SK-N-SH (cell line): ENCODE measurements at regions not wholly inside any gene's neighbourhood (a gene's known extent, or its start where the extent isn't known, plus 50 kb on each side); places are given as distances from the start of the nearest gene placed in this dataset.
A peak's percentile ranks its signal among the peaks of the same experiment; 100 is the strongest.

ENCODE experiments used
- CTCF ChIA-PET: fragments of 300-600, 350-600 bp; formaldehyde crosslinking; extraction: SDS; loops from one replicate; lab custom pipeline; 2021; lab: Yijun Ruan, JAX
- POLR2A ChIA-PET: fragments of 350-600 bp; sonication (Branson Sonifier 250); formaldehyde crosslinking; extraction: SDS; loops from one replicate; lab custom pipeline; 2020; ENCODE audit warnings: antibody characterized with exemption, inconsistent platforms; lab: Yijun Ruan, JAX
- DNase-seq: peaks from one replicate; pipeline ENCODE4 v3.0.0; 2012
- H2AFZ ChIP-seq: fragments of 200-600 bp; sonication (generic); 2 replicates; pipeline ENCODE4 v1.8.1; 2016; ENCODE audit warnings: antibody characterized with exemption, mild to moderate bottlenecking, low read depth
- H3F3A ChIP-seq: fragments of 200-600 bp; sonication (generic); replicated peaks from 2 replicates; pipeline ENCODE3; 2016; ENCODE audit warnings: antibody characterized with exemption, mild to moderate bottlenecking; ENCODE audit not compliant: insufficient read depth
- H3K27ac ChIP-seq, 2 experiments: fragments of 200-500 bp in 1 of 2; fragments of 200-600 bp in 1 of 2; sonication (Bioruptor generic) in 1 of 2; sonication (generic), shearing (Covaris generic) in 1 of 2; 2 replicates each; pipeline versions ENCODE4 v1.5.1 to v1.6.1; 2014 to 2016; ENCODE audit warnings: low read depth in 2 of 2, inconsistent platforms in 1 of 2, low read length in 1 of 2, mild to moderate bottlenecking in 1 of 2, mixed read lengths in 1 of 2
- H3K27me3 ChIP-seq: fragments of 200-600 bp; sonication (generic), shearing (Covaris generic); 2 replicates; pipeline ENCODE4 v1.6.1; 2016; ENCODE audit warnings: mixed run types; ENCODE audit not compliant: insufficient read depth
- H3K36me3 ChIP-seq, 2 experiments: fragments of 200-500 bp in 1 of 2; fragments of 200-600 bp in 1 of 2; sonication (Bioruptor generic) in 1 of 2; sonication (generic) in 1 of 2; replicated peaks in 1 of 2; 2 replicates each; pipeline versions ENCODE3 to v1.5.1; 2014 to 2016; ENCODE audit warnings: low read length in 1 of 2, mild to moderate bottlenecking in 1 of 2; ENCODE audit not compliant: insufficient read depth in 2 of 2, control insufficient read depth in 1 of 2
- H3K4me1 ChIP-seq, 2 experiments: fragments of 200-500 bp in 1 of 2; fragments of 200-600 bp in 1 of 2; sonication (Bioruptor generic) in 1 of 2; sonication (generic), shearing (Covaris generic) in 1 of 2; 2 replicates each; pipeline versions ENCODE4 v1.5.1 to v1.6.1; 2014 to 2016; ENCODE audit warnings: low read depth in 1 of 2, low read length in 1 of 2, mixed run types in 1 of 2; ENCODE audit not compliant: insufficient read depth in 2 of 2, control insufficient read depth in 1 of 2
- H3K4me2 ChIP-seq: fragments of 200-600 bp; sonication (generic), shearing (Covaris generic); 2 replicates; pipeline ENCODE4 v1.6.1; 2017; ENCODE audit warnings: mixed run types
- H3K4me3 ChIP-seq, 2 experiments: fragments of 200-500 bp in 1 of 2; fragments of 200-600 bp in 1 of 2; sonication (Bioruptor generic) in 1 of 2; sonication (generic), shearing (Covaris generic) in 1 of 2; 2 replicates each; pipeline versions ENCODE4 v1.5.1 to v1.8.1; 2014 to 2016; ENCODE audit warnings: low read depth in 2 of 2, inconsistent platforms in 1 of 2, low read length in 1 of 2, mild to moderate bottlenecking in 1 of 2, mixed read lengths in 1 of 2, moderate library complexity in 1 of 2
- H3K79me2 ChIP-seq: fragments of 200-600 bp; sonication (generic); 2 replicates; pipeline ENCODE4 v1.8.1; 2017; ENCODE audit warnings: mild to moderate bottlenecking; ENCODE audit not compliant: insufficient read depth
- H3K9ac ChIP-seq: fragments of 200-600 bp; sonication (generic); 2 replicates; pipeline ENCODE4 v1.6.1; 2017; ENCODE audit warnings: mixed run types
- H3K9me2 ChIP-seq: fragments of 200-600 bp; sonication (generic); 2 replicates; pipeline ENCODE4 v1.6.1; 2017; ENCODE audit warnings: mixed run types
- H3K9me3 ChIP-seq: fragments of 200-600 bp; sonication (generic); 2 replicates; pipeline ENCODE4 v1.6.1; 2017; ENCODE audit warnings: mixed run types, mild to moderate bottlenecking, moderate library complexity
- H4K20me1 ChIP-seq: fragments of 200-600 bp; sonication (generic); 2 replicates; pipeline ENCODE4 v1.6.1; 2017; ENCODE audit warnings: mild to moderate bottlenecking, mixed run types; ENCODE audit not compliant: insufficient read depth
- CHD2 ChIP-seq: fragments of 150-350 bp; IDR thresholded peaks from 2 replicates; pipeline ENCODE4 v1.6.1; 2018; ENCODE audit warnings: low read length; ENCODE audit not compliant: partially characterized antibody
- FOSL2 ChIP-seq: IDR thresholded peaks from 2 replicates; pipeline ENCODE4 v1.4.0; 2012; ENCODE audit warnings: low read depth, mild to moderate bottlenecking, moderate library complexity, borderline replicate concordance
- FOXJ3 ChIP-seq: sonication (generic); formaldehyde crosslinking; IDR thresholded peaks from 2 replicates; pipeline ENCODE4 v1.5.1; 2020; ENCODE audit warnings: mild to moderate bottlenecking, missing genetic modification reagents
- GABPA ChIP-seq: IDR thresholded peaks from 2 replicates; pipeline ENCODE4 v1.4.0; 2012; ENCODE audit warnings: low read depth, mild to moderate bottlenecking
- MEF2A ChIP-seq: IDR thresholded peaks from 2 replicates; pipeline ENCODE4 v1.4.0; 2012; ENCODE audit warnings: low read depth, borderline replicate concordance
- NFIC ChIP-seq: IDR thresholded peaks from 2 replicates; pipeline ENCODE4 v1.4.0; 2012; ENCODE audit warnings: borderline replicate concordance
- NRF1 ChIP-seq: IDR thresholded peaks from 2 replicates; pipeline ENCODE4 v1.6.1; 2012; ENCODE audit warnings: low read depth, mild to moderate bottlenecking, low read length
- RCOR1 ChIP-seq: fragments of 150-350 bp; IDR thresholded peaks from 2 replicates; pipeline ENCODE4 v1.6.1; 2017; ENCODE audit warnings: antibody characterized with exemption, low read length
- RXRA ChIP-seq: IDR thresholded peaks from 2 replicates; pipeline ENCODE4 v1.4.0; 2012; ENCODE audit warnings: low read depth, mild to moderate bottlenecking, borderline replicate concordance
- SIN3A ChIP-seq: IDR thresholded peaks from 2 replicates; pipeline ENCODE4 v1.6.1; 2012; ENCODE audit warnings: low read depth, mild to moderate bottlenecking, low read length, moderate library complexity, borderline replicate concordance
- SMC3 ChIP-seq: IDR thresholded peaks from 2 replicates; pipeline ENCODE4 v1.6.1; 2012; ENCODE audit warnings: low read depth, low read length, improper control_type of control experiment
- TAF1 ChIP-seq: IDR thresholded peaks from 2 replicates; pipeline ENCODE4 v1.6.1; 2012; ENCODE audit warnings: low read depth, mild to moderate bottlenecking, low read length, moderate library complexity, borderline replicate concordance
- TCF12 ChIP-seq: IDR thresholded peaks from 2 replicates; pipeline ENCODE4 v1.4.0; 2012
- YY1 ChIP-seq: IDR thresholded peaks from 2 replicates; pipeline ENCODE4 v1.4.0; 2012; ENCODE audit warnings: low read depth, mild to moderate bottlenecking
- WGBS: methylation state at CpG from one replicate; pipeline ENCODE4 v1.1.6; 2017; ENCODE audit warnings: low lambda C conversion rate; 5-methylcytosine and 5-hydroxymethylcytosine counted together
- TF ChIP-seq, protein P1 (sequence below): IDR thresholded peaks from 2 replicates; pipeline ENCODE4 v1.6.1; 2012; ENCODE audit warnings: mild to moderate bottlenecking, low read depth, low read length, moderate library complexity
- TF ChIP-seq, protein P2 (sequence below): IDR thresholded peaks from 2 replicates; pipeline ENCODE4 v1.4.0; 2012; ENCODE audit warnings: low read depth, borderline replicate concordance
- TF ChIP-seq, protein P3 (sequence below): IDR thresholded peaks from 2 replicates; pipeline ENCODE4 v1.4.0; 2012; ENCODE audit warnings: low read depth

DNA sequence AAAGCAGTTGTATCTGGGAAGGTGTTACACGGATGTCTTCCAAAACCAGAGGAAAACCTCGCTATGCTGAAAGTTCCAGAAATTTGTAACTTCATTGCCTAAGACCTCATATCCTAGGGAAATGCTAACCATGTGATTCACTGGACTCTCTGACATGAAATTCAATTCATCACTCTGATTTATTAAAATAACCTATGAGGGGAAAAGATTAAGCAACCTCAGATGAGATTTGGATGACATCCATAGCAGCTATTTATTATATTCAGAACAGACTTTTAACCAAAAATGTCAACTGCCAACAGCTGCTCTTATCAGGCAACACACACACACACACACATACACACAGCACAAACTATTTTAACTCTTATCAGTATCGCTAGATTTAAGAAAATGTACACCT is 1006.4 kb upstream of the CTNND2 start:
- H3K27ac ChIP-seq = no peak overlapping the region
- no peaks in the 10 kb centered on the region for H3K4me1 ChIP-seq
- H3K27me3 ChIP-seq = no peaks in the 10 kb centered on the region
- H3K9me2 ChIP-seq = no peaks in the 10 kb centered on the region
- no peaks in the 10 kb centered on the region for H4K20me1 ChIP-seq
- no peaks in the 10 kb centered on the region for H3K36me3 ChIP-seq
- POLR2A ChIA-PET = no interaction called here
- no peaks in the 10 kb centered on the region for H3K9me3 ChIP-seq
- H3K4me2 ChIP-seq = no peak overlapping the region
- H2AFZ ChIP-seq = peak overlapping the region; percentile 29; the same call in 1 of the 2 replicates
- CTCF ChIA-PET = no interaction called here
- TF ChIP-seq, protein P1, sequence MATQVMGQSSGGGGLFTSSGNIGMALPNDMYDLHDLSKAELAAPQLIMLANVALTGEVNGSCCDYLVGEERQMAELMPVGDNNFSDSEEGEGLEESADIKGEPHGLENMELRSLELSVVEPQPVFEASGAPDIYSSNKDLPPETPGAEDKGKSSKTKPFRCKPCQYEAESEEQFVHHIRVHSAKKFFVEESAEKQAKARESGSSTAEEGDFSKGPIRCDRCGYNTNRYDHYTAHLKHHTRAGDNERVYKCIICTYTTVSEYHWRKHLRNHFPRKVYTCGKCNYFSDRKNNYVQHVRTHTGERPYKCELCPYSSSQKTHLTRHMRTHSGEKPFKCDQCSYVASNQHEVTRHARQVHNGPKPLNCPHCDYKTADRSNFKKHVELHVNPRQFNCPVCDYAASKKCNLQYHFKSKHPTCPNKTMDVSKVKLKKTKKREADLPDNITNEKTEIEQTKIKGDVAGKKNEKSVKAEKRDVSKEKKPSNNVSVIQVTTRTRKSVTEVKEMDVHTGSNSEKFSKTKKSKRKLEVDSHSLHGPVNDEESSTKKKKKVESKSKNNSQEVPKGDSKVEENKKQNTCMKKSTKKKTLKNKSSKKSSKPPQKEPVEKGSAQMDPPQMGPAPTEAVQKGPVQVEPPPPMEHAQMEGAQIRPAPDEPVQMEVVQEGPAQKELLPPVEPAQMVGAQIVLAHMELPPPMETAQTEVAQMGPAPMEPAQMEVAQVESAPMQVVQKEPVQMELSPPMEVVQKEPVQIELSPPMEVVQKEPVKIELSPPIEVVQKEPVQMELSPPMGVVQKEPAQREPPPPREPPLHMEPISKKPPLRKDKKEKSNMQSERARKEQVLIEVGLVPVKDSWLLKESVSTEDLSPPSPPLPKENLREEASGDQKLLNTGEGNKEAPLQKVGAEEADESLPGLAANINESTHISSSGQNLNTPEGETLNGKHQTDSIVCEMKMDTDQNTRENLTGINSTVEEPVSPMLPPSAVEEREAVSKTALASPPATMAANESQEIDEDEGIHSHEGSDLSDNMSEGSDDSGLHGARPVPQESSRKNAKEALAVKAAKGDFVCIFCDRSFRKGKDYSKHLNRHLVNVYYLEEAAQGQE = no peak
- TF ChIP-seq GABPA (no peak), TCF12 (no peak), FOXJ3 (CRISPR knock-in tag) (no peak), NFIC (no peak), RXRA (no peak), SMC3 (no peak), MEF2A (no peak), RCOR1 (no peak), TAF1 (no peak), YY1 (no peak)
- TF ChIP-seq, protein P2, sequence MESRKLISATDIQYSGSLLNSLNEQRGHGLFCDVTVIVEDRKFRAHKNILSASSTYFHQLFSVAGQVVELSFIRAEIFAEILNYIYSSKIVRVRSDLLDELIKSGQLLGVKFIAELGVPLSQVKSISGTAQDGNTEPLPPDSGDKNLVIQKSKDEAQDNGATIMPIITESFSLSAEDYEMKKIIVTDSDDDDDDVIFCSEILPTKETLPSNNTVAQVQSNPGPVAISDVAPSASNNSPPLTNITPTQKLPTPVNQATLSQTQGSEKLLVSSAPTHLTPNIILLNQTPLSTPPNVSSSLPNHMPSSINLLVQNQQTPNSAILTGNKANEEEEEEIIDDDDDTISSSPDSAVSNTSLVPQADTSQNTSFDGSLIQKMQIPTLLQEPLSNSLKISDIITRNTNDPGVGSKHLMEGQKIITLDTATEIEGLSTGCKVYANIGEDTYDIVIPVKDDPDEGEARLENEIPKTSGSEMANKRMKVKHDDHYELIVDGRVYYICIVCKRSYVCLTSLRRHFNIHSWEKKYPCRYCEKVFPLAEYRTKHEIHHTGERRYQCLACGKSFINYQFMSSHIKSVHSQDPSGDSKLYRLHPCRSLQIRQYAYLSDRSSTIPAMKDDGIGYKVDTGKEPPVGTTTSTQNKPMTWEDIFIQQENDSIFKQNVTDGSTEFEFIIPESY = no peak
- 5% methylated on average over 3 of the region's 3 CpGs for WGBS
- H3K4me3 ChIP-seq = no peak overlapping the region
- H3F3A ChIP-seq = no peaks in the 10 kb centered on the region
- no peaks in the 10 kb centered on the region for H3K79me2 ChIP-seq
- no peak for DNase-seq
- no peak overlapping the region for H3K9ac ChIP-seq

DNA sequence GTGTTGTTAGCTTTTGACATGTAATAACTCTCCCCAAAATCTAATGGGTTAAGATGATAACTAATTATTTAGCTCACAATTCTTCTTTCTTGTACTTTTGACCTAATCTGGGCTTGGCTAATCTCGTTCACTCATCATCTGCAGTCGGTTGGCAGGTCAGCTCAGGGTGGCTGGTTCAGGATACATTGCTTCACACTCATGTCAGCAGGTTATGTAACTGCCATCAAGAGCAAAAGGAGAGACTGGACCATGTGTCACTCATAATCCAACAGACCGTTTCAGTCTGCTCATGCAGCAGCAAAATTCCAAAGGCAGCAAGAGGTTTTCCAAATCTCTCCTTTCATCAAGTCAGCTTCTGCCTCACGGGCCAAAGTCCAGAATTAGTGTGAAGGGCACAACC is 998.4 kb upstream of the CTNND2 start:
- CTCF ChIA-PET = no interaction called here
- H3K9me2 ChIP-seq = no peaks in the 10 kb centered on the region
- no peak overlapping the region for H2AFZ ChIP-seq
- 1% methylated on average over 4 of the region's 4 CpGs for WGBS
- H3F3A ChIP-seq = no peaks in the 10 kb centered on the region
- H3K27me3 ChIP-seq = no peaks in the 10 kb centered on the region
- no peaks in the 10 kb centered on the region for H3K9me3 ChIP-seq
- no peak overlapping the region for H3K27ac ChIP-seq
- no peak for TF ChIP-seq NRF1
- TF ChIP-seq SIN3A = no peak
- TF ChIP-seq MEF2A = no peak
- TF ChIP-seq FOSL2 = no peak
- TF ChIP-seq, protein P3, sequence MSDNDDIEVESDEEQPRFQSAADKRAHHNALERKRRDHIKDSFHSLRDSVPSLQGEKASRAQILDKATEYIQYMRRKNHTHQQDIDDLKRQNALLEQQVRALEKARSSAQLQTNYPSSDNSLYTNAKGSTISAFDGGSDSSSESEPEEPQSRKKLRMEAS = no peak
- no peak for TF ChIP-seq CHD2
- TF ChIP-seq, protein P2 = no peak
- no peaks in the 10 kb centered on the region for H3K4me1 ChIP-seq
- no peak overlapping the region for H3K4me2 ChIP-seq
- POLR2A ChIA-PET = no interaction called here
- H3K9ac ChIP-seq = no peak overlapping the region
- H3K4me3 ChIP-seq = no peak overlapping the region
- no peaks in the 10 kb centered on the region for H4K20me1 ChIP-seq
- no peaks in the 10 kb centered on the region for H3K36me3 ChIP-seq
- no peaks in the 10 kb centered on the region for H3K79me2 ChIP-seq
- DNase-seq = no peak
